A673 (cell line): ENCODE measurements at regions not wholly inside any gene's neighbourhood (a gene's known extent, or its start where the extent isn't known, plus 50 kb on each side); places are given as distances from the start of the nearest gene placed in this dataset.

Experiments used
- CTCF ChIP-seq: fragments of 300-800, 200-600 bp; sonication (generic); conservative IDR thresholded peaks from 2 replicates; pipeline ENCODE4 v1.5.1; 2017; ENCODE audit warnings: low read depth, mild to moderate bottlenecking, antibody characterized with exemption, low read length, moderate library complexity, mixed read lengths
- EZH2 ChIP-seq: fragments of 200-600 bp; sonication (generic); IDR thresholded peaks from 2 replicates; pipeline ENCODE4 v1.6.1; 2017; ENCODE audit warnings: borderline replicate concordance, low read depth, mild to moderate bottlenecking, mixed read lengths, antibody characterized with exemption, low read length; ENCODE audit not compliant: poor library complexity, severe bottlenecking

DNA sequence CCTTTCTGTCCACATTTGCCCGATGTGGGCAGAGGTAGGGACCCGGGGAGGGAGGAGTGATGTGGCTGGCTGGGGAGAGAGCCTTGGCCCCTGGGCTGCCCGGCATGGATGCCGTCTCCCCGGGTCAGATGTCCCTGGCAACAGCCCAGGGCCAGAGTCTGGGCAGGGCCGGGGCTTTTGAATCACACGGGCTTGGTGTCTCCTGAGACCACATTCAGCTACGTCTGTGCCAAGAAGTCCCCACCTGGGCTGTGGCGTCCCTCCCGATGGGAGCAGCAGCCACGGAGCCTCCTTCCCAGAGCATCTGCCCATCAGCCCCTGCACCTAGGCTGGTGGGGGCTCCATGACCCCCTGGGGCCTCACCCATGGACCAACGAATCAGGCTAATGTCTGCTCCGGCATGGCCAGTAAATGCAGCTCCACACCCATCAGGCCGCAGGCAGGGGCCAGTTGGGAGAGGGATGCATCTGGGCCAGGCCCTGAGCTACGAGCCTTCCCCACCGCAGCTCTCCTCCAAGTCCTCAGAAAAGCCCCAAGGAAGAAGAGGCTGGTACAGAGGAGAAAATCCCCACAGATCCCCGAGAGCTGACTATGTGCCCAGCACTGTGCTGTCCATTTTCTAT lies 109.4 kb downstream of the RFLNA start:
- TF ChIP-seq CTCF (no peak), EZH2 (no peak)
